T-cell (primary cell): ENCODE measurements at regions not wholly inside any gene's neighbourhood (a gene's known extent, or its start where the extent isn't known, plus 50 kb on each side); places are given as distances from the start of the nearest gene placed in this dataset.

Experiments used
- ATAC-seq, 4 experiments: fragments of 200-7000 bp in 3 of 4; fragments of 150-1000 bp in 1 of 4; cut with Tn5 transposase; replicated peaks in 1 of 4; 1 replicate in 3 of 4; 2 replicates in 1 of 4; pipeline ENCODE4 v1.10.0; 2021; ENCODE audit warnings: moderate library complexity in 3 of 4, mild to moderate bottlenecking in 2 of 4, moderate number of reproducible peaks in 1 of 4
- CTCF ChIA-PET, 2 donors: fragments of 300-600 bp; sonication (Branson Sonifier 250); formaldehyde crosslinking; loops; one replicate each; lab custom pipeline; 2022; ENCODE audit warnings: antibody characterized with exemption in 2 of 2; lab: Charles Lee
- POLR2A ChIA-PET, 2 donors: fragments of 300-600 bp; sonication (Branson Sonifier 250); formaldehyde crosslinking; loops; one replicate each; lab custom pipeline; 2022; ENCODE audit warnings: antibody characterized with exemption in 2 of 2; lab: Charles Lee
- DNase-seq, 35 experiments: peaks; one replicate each; pipeline versions ENCODE4 v3.0.0 to v3.0.0-alpha.2; 2013 to 2023
- H3K27ac ChIP-seq: one replicate; pipeline ENCODE4 v1.5.1; 2013; ENCODE audit warnings: low read length
- H3K27me3 ChIP-seq, 2 experiments: replicated peaks in 1 of 2; 1 replicate in 1 of 2; 2 replicates in 1 of 2; pipeline versions ENCODE4 v1.6.1 to v1.7.0; 2013; ENCODE audit warnings: low read length in 1 of 2, mixed read lengths in 1 of 2; ENCODE audit not compliant: control insufficient read depth in 2 of 2, insufficient read depth in 2 of 2; ENCODE audit errors: extremely low read depth in 1 of 2
- H3K36me3 ChIP-seq, 2 donors: 1 replicate in 1 of 2; 2 replicates in 1 of 2; pipeline versions ENCODE4 v1.6.1 to v1.7.0; 2013; ENCODE audit warnings: low read length in 1 of 2; ENCODE audit not compliant: control insufficient read depth in 2 of 2, insufficient read depth in 1 of 2; ENCODE audit errors: extremely low read depth in 1 of 2
- H3K4me1 ChIP-seq, 2 experiments: 1 replicate in 1 of 2; 2 replicates in 1 of 2; pipeline versions ENCODE4 v1.6.1 to v1.7.0; 2013; ENCODE audit warnings: low read length in 2 of 2, mixed read lengths in 1 of 2; ENCODE audit not compliant: insufficient read depth in 2 of 2, control insufficient read depth in 1 of 2; ENCODE audit errors: extremely low read depth in 1 of 2
- H3K4me3 ChIP-seq, 2 donors: 1 replicate in 1 of 2; 2 replicates in 1 of 2; pipeline versions ENCODE4 v1.5.1 to v1.7.0; 2013; ENCODE audit warnings: mild to moderate bottlenecking in 2 of 2, low read length in 1 of 2, moderate library complexity in 1 of 2; ENCODE audit not compliant: control insufficient read depth in 1 of 2; ENCODE audit errors: extremely low read depth in 1 of 2
- H3K9me3 ChIP-seq: 2 replicates; pipeline ENCODE4 v1.7.0; 2013
- H3K27ac Mint-ChIP-seq, 2 donors: one replicate each; pipeline ENCODE4 v1.8.0; 2020 to 2021; ENCODE audit warnings: mild to moderate bottlenecking in 2 of 2, mixed read lengths in 2 of 2
- H3K27me3 Mint-ChIP-seq, 2 donors: one replicate each; pipeline ENCODE4 v1.8.0; 2021 to 2022; ENCODE audit warnings: mixed read lengths in 2 of 2
- H3K36me3 Mint-ChIP-seq: one replicate; pipeline ENCODE4 v1.8.0; 2021; ENCODE audit warnings: mixed read lengths
- H3K4me1 Mint-ChIP-seq, 3 donors: one replicate each; pipeline ENCODE4 v1.8.0; 2020 to 2022; ENCODE audit warnings: mixed read lengths in 3 of 3, mild to moderate bottlenecking in 1 of 3
- H3K4me3 Mint-ChIP-seq, 3 donors: one replicate each; pipeline ENCODE4 v1.8.0; 2020 to 2022; ENCODE audit warnings: mild to moderate bottlenecking in 3 of 3, mixed read lengths in 3 of 3, moderate library complexity in 3 of 3
- H3K9me3 Mint-ChIP-seq, 3 donors: one replicate each; pipeline ENCODE4 v1.8.0; 2020 to 2022; ENCODE audit warnings: mixed read lengths in 3 of 3
- WGBS: methylation state at CpG from one replicate; pipeline ENCODE4 v1.1.5; 2013; ENCODE audit warnings: missing lambda C conversion rate; ENCODE audit not compliant: insufficient coverage; 5-methylcytosine and 5-hydroxymethylcytosine counted together

- ChIA-PET CTCF (no interaction called here), POLR2A (no interaction called here)
- 74% methylated on average over 10 of the region's 12 CpGs for WGBS
- Histone ChIP-seq H3K27ac (no peak overlapping the region), H3K36me3 (no peaks in the 10 kb centered on the region), H3K9me3 (no peaks in the 10 kb centered on the region), H3K4me3 (no peak overlapping the region), H3K4me1 (no peaks in the 10 kb centered on the region), H3K27me3 (peaks cover 0 to 23% of the 10 kb centered on the region in 2 experiments)
- no peak overlapping the region for H3K4me3 Mint-ChIP-seq
- ATAC-seq (no peak), DNase-seq (no peak)
- peaks cover 23 to 29% of the 10 kb centered on the region in 2 donors for H3K27me3 Mint-ChIP-seq
- H3K27ac Mint-ChIP-seq: no peak overlapping the region
- H3K4me1 Mint-ChIP-seq: no peaks in the 10 kb centered on the region
- H3K36me3 Mint-ChIP-seq: no peaks in the 10 kb centered on the region
- H3K9me3 Mint-ChIP-seq: no peaks in the 10 kb centered on the region
These were observed 91.3 kb upstream of the EYA2 start for GRCh38 chr20:46803123-46804020.

GRCh38 chr20:46804126-46804525 is 90.5 kb upstream of the EYA2 start:
- no CpG with 5 or more reads among the region's 3 CpGs for WGBS
- Histone ChIP-seq H3K9me3 (no peaks in the 10 kb centered on the region), H3K4me3 (no peak overlapping the region), H3K4me1 (no peaks in the 10 kb centered on the region), H3K27ac (no peak overlapping the region), H3K27me3 (peaks cover 0 to 17% of the 10 kb centered on the region in 2 experiments), H3K36me3 (no peaks in the 10 kb centered on the region)
- CTCF ChIA-PET: no interaction called here
- H3K4me3 Mint-ChIP-seq: no peak overlapping the region
- POLR2A ChIA-PET: no interaction called here
- H3K27ac Mint-ChIP-seq: no peak overlapping the region
- H3K36me3 Mint-ChIP-seq: no peaks in the 10 kb centered on the region
- H3K27me3 Mint-ChIP-seq: peaks cover 20 to 27% of the 10 kb centered on the region in 2 donors
- DNase-seq (no peak), ATAC-seq (no peak)
- no peaks in the 10 kb centered on the region for H3K9me3 Mint-ChIP-seq
- H3K4me1 Mint-ChIP-seq: no peaks in the 10 kb centered on the region

GRCh38 chr20:46805836-46806235 is 88.8 kb upstream of the EYA2 start:
- 86% methylated on average over 3 of the region's 9 CpGs for WGBS
- peaks cover 2 to 23% of the 10 kb centered on the region in 2 experiments for H3K27me3 ChIP-seq
- Mint-ChIP-seq H3K4me3 (no peak overlapping the region), H3K4me1 (no peaks in the 10 kb centered on the region), H3K9me3 (no peaks in the 10 kb centered on the region), H3K36me3 (no peaks in the 10 kb centered on the region), H3K27me3 (peaks cover 34 to 38% of the 10 kb centered on the region in 2 donors), H3K27ac (no peak overlapping the region)
- DNase-seq: no peak
- H3K4me1 ChIP-seq: no peaks in the 10 kb centered on the region
- no peak for ATAC-seq
- POLR2A ChIA-PET: no interaction called here
- CTCF ChIA-PET: interaction anchor here in 1 of 2 donors (0.6 kb wide), 1 partner anchor 59 kb away, joined by 5 read pairs; no protein-coding TSS in a partner anchor
- no peaks in the 10 kb centered on the region for H3K36me3 ChIP-seq
- H3K4me3 ChIP-seq: no peak overlapping the region
- no peak overlapping the region for H3K27ac ChIP-seq
- no peaks in the 10 kb centered on the region for H3K9me3 ChIP-seq

- DNase-seq: no peak
- no peaks in the 10 kb centered on the region for H3K36me3 ChIP-seq
- no peaks in the 10 kb centered on the region for H3K4me1 ChIP-seq
- Mint-ChIP-seq H3K4me3 (no peak overlapping the region), H3K27me3 (peaks cover 37 to 38% of the 10 kb centered on the region in 2 donors), H3K9me3 (no peaks in the 10 kb centered on the region), H3K27ac (no peak overlapping the region), H3K4me1 (no peaks in the 10 kb centered on the region), H3K36me3 (no peaks in the 10 kb centered on the region)
- 87% methylated on average over 4 of the region's 6 CpGs for WGBS
- no peak for ATAC-seq
- CTCF ChIA-PET: no interaction called here
- H3K27me3 ChIP-seq: peaks cover 2 to 32% of the 10 kb centered on the region in 2 experiments
- H3K27ac ChIP-seq: no peak overlapping the region
- H3K9me3 ChIP-seq: no peaks in the 10 kb centered on the region
- H3K4me3 ChIP-seq: no peak overlapping the region
- POLR2A ChIA-PET: no interaction called here
These were observed 86.6 kb upstream of the EYA2 start for GRCh38 chr20:46807998-46808397.

- no peaks in the 10 kb centered on the region for H3K9me3 ChIP-seq
- H3K4me3 ChIP-seq: no peak overlapping the region
- Mint-ChIP-seq H3K4me3 (no peak overlapping the region), H3K36me3 (no peaks in the 10 kb centered on the region), H3K27me3 (peaks cover 35 to 39% of the 10 kb centered on the region in 2 donors), H3K9me3 (no peaks in the 10 kb centered on the region), H3K27ac (no peak overlapping the region), H3K4me1 (no peaks in the 10 kb centered on the region)
- DNase-seq (no peak), ATAC-seq (no peak)
- POLR2A ChIA-PET: interaction anchor here in 1 of 2 donors (0.7 kb wide), 1 partner anchor 16 kb away, joined by 3 read pairs; no protein-coding TSS in a partner anchor
- H3K27ac ChIP-seq: no peak overlapping the region
- H3K27me3 ChIP-seq: peaks cover 5 to 29% of the 10 kb centered on the region in 2 experiments
- no peaks in the 10 kb centered on the region for H3K4me1 ChIP-seq
- no CpG with 5 or more reads among the region's 1 CpG for WGBS
- no peaks in the 10 kb centered on the region for H3K36me3 ChIP-seq
- CTCF ChIA-PET: no interaction called here
These were observed 86.1 kb upstream of the EYA2 start for GRCh38 chr20:46808565-46808964.

GRCh38 chr20:46809706-46810360 is 84.8 kb upstream of the EYA2 start:
- no peak for DNase-seq
- H3K27me3 ChIP-seq: peaks cover 5 to 30% of the 10 kb centered on the region in 2 experiments
- WGBS: 84% methylated on average over 6 of the region's 12 CpGs
- no peaks in the 10 kb centered on the region for H3K9me3 ChIP-seq
- no peaks in the 10 kb centered on the region for H3K4me1 ChIP-seq
- Mint-ChIP-seq H3K4me3 (no peak overlapping the region), H3K27me3 (peaks cover 33 to 35% of the 10 kb centered on the region in 2 donors), H3K36me3 (no peaks in the 10 kb centered on the region), H3K4me1 (no peaks in the 10 kb centered on the region), H3K9me3 (no peaks in the 10 kb centered on the region), H3K27ac (no peak overlapping the region)
- POLR2A ChIA-PET: no interaction called here
- CTCF ChIA-PET: no interaction called here
- H3K4me3 ChIP-seq: no peak overlapping the region
- ATAC-seq: no peak
- no peaks in the 10 kb centered on the region for H3K36me3 ChIP-seq
- H3K27ac ChIP-seq: no peak overlapping the region
